ENCODE measurements at regions not wholly inside any gene's neighbourhood (a gene's known extent, or its start where the extent isn't known, plus 50 kb on each side); places are given as distances from the start of the nearest gene placed in this dataset.
A peak's percentile ranks its signal among the peaks of the same experiment; 100 is the strongest.
"Not testable (repeated sequence)": the region's sequence is repeated elsewhere in the genome, so short reads cannot be mapped to it uniquely, and the experiment has no call there.

GRCh38 chr18:34529358-34530335 is 180.5 kb upstream of the DTNA start:
- DNase-seq, result no peak

GRCh38 chr18:34531110-34531509 is 179.0 kb upstream of the DTNA start:
- no peak for DNase-seq

- DNase-seq, result not testable (repeated sequence)
Observed at GRCh38 chr18:34534642-34535041, 175.5 kb upstream of the DTNA start.

- no peak for DNase-seq
Observed at GRCh38 chr18:34540897-34541296, 169.2 kb upstream of the DTNA start.

GRCh38 chr18:34542625-34543024 is 167.5 kb upstream of the DTNA start:
- no peak for DNase-seq

GRCh38 chr18:34543356-34543755 is 166.7 kb upstream of the DTNA start:
- peak; percentile 51 for DNase-seq

GRCh38 chr18:34543945-34544344 is 166.2 kb upstream of the DTNA start:
- peak; percentile 82 for DNase-seq

GRCh38 chr18:34544930-34545329 is 165.2 kb upstream of the DTNA start:
- peak; percentile 10 for DNase-seq

- DNase-seq, result no peak
Observed at GRCh38 chr18:34548120-34548972, 161.8 kb upstream of the DTNA start.

GRCh38 chr18:34548973-34549294 is 161.2 kb upstream of the DTNA start:
- no peak for DNase-seq

GRCh38 chr18:34549367-34549766 is 160.7 kb upstream of the DTNA start:
- no peak for DNase-seq

- no peak for DNase-seq
Observed at GRCh38 chr18:34550156-34550555, 159.9 kb upstream of the DTNA start.

- peak; percentile 45 for DNase-seq
Observed at GRCh38 chr18:34550902-34551301, 159.2 kb upstream of the DTNA start.

- no peak for DNase-seq
Observed at GRCh38 chr18:34551824-34552223, 158.3 kb upstream of the DTNA start.

GRCh38 chr18:34562252-34562870 is 147.7 kb upstream of the DTNA start:
- no peak for DNase-seq

- no peak for DNase-seq
Observed at GRCh38 chr18:34567857-34568256, 142.2 kb upstream of the DTNA start.

GRCh38 chr18:34576622-34577021 is 133.5 kb upstream of the DTNA start:
- no peak for DNase-seq

- DNase-seq, result no peak
Observed at GRCh38 chr18:34583895-34584294, 126.2 kb upstream of the DTNA start.

- DNase-seq, result no peak
Observed at GRCh38 chr18:34590503-34590902, 119.6 kb upstream of the DTNA start.

- DNase-seq, result no peak
Observed at GRCh38 chr18:34591920-34592444, 118.1 kb upstream of the DTNA start.

- DNase-seq, result no peak
Observed at GRCh38 chr18:34592481-34592880, 117.6 kb upstream of the DTNA start.

GRCh38 chr18:34592961-34593382 is 117.1 kb upstream of the DTNA start:
- DNase-seq, result no peak

GRCh38 chr18:34594266-34594665 is 115.8 kb upstream of the DTNA start:
- no peak for DNase-seq

Data from NCI-H2171 treated with DMSO at 0.1 percent for 48 hours (cell line).